HG03045 (cell line): ENCODE measurements at regions not wholly inside any gene's neighbourhood (a gene's known extent, or its start where the extent isn't known, plus 50 kb on each side); places are given as distances from the start of the nearest gene placed in this dataset.
"Not testable (repeated sequence)": the region's sequence is repeated elsewhere in the genome, so short reads cannot be mapped to it uniquely, and the experiment has no call there.

Experiments
- ATAC-seq: cut with Tn5 transposase; IDR thresholded peaks from one replicate; pipeline ENCODE4 v1.9.1; 2021; ENCODE audit warnings: mild to moderate bottlenecking, moderate library complexity; ENCODE audit not compliant: unreplicated experiment

DNA sequence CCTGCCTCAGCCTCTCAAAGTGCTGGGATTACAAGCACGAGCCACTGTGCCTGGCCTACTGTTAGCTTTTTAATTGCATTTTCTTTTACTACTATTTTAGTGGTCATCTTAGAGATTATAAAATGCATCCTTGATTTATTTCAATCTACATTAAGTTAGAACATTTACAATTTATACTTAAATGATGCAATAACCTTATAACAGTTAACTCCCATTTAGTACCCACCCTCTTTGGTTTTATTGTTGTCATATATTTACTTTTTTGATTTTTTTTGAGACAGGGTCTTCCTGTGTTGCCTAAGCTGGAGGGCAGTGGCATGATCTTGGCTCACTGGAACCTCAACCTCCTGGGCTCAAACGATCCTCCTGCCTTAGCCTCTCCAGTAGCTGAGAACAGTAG is 77.3 kb downstream of the PPCDC start:
- no peak for ATAC-seq

DNA sequence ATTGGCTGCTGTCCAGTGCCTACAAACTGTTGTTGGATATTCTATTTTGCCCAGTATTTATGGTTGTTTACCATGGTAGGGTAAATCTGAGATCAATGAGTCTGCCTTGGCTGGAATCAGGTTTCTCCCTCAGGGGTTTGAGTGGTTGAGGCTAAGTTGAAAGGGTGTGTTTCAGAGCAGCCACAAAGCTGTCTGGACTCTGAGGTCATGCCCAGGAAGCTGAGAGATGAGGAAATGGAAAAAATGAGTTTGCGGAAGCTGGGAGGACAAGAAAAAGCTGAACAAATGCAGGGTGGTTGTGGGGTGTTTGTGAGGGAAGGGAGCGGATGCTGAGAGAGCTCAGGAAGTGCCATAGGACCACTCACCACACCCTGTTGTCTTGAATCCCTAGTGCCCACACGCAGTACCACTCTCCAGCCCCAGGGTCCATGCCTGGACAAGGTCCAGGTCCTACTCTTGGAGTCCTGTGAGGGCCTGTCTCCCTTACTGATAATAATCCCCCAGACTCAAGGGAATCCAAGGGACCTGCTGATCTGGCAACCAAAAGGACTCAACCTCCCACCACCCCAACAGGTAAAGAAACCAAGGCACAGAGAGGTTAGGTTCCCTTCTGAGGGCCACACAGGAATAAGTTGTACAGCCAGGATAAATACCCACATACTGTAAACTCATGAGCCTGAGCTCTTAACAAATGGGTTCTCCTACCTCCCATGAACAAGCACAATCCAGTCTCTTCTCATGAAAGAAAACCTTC is 81.6 kb downstream of the PPCDC start:
- ATAC-seq = peak; percentile 48

DNA sequence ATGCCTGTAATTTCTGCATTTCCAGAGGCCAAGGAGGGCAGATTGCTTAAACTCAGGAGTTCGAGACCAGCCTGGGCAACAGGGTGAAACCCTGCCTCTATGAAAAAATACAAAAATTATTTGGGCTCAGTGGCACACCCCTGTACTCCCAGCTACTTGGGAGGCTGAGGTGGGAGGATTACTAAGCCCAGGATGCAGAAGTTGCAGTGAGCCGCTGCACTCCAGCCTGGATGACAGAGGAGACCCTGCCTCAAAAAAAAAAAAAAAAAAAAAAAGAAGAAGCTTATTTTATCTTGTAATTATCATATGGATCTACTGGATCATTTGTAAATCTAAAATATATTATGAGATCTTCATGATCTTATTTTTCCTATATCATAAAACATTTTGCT is 84.1 kb downstream of the PPCDC start:
- no peak for ATAC-seq

DNA sequence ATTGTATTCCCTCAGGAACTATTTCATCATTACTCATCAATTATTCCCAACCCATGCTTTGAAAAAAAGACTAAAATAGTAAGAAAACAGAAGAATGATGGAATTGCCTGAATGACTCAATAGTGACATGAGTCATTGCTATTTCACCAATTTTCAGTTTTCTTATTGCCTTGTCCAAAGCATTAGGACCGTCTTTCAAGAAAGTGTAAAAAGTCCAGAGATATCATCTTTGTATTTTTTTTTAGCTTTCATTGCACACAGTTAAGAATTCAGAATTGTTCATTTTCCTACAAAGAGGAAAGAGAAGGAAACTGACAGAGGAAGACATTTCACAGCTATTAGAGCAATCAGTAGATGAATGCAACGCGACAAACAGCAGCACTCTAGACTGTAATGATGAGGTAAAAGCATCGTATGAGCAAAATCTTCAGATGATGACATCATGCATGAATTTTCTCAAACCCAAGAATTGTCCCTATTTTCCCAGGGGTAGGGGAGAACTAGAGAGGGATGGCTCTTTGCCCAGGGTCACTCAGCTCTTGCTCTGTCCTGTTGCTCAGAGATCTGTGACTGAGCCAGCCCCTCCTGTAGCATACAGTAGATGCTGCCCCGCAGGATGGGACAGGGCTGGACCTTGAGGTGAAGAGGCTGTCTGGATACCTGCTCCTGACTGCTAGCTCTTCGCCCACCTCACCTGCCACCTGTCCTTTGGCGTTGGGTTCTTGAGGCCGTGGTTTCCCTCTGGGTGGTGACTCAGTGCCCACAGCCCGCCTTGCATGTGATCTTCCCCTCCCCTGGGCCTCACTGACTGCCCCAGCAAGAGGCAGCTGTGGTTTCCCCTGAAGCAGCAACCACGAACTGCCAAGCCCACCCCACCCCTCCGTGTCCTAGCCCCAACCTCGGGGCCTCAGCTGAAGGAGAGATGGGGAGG is 84.8 kb downstream of the PPCDC start:
- no peak for ATAC-seq

DNA sequence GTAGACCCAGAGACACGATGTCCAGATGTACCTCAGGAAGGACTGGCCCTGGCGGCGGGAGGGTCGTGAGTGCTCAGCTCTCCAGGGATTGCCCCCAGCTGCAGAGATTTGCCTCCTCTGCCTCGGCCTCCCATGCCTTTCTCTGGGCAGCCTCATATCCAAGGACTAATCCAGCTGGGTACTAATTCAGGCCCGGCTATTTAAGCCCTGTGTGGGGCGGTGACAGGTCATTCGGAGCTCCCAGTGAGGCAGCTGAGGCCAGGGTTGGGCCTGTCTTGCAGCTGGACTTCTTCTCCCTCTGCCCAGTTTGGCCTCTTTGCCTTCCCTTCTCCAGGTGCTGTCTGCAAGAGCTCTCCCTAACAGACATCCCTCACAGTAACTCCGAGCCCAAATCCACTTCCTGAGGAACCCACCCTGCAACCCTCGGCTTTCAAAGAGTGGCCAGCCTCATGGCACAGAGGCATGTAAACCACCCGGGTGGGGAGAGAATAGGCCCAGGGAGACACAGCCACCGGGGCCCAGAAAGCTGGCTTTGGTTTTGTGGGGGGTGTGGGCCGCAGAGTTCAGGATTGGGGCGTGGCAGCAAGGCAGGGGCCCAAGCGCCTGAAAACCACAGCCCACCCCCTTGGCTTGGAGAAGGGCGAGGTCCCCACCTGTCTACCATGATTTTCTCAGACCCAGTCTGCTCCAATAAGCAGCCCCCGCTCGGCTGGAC is 85.8 kb downstream of the PPCDC start:
- no peak for ATAC-seq

DNA sequence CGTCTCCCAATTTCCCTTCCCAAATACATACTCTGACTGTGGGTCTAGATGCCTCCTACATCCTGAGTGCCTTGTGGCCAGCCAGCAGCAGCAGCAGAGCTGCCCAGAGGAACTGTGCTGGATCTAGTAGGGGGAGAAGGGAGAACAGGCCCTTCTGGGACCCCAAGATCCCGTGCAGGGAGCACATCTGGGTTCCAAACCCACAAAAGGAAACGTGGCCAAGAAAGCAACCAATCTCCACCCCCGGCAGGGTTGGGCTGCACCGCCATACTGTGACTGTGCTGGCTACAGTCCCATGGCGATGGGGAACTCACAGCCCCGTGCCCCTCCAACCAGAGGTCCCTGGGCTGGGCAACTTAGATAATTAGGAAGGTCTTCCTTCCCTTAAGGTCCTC is 86.3 kb downstream of the PPCDC start:
- ATAC-seq = no peak

DNA sequence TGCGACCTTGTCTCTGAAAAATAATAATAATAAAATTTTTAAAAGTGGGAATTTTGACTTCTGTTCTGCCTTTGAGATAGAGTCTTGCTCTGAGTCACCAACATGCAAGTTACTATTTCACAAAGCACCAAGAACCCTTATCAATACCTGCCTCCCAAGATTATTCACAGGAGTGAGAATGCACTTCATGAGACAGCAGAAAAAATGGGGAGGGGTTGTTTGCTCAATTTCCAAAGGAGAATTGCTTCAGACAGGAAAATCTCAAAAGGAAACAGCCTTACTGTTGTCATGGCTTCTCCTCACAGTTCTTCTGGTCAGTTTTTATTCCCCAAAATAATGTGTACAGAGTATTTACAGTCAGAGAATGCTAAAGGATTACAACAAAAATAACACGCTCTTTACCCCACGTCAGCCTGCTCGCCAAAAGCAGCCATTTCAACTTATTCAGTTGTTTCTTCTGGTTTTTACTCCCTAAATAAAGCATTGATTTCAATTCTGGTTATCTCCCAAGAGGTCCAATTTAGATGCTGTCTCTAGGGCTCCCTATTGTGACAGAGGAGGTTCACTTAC is 89.0 kb downstream of the PPCDC start:
- ATAC-seq = no peak

DNA sequence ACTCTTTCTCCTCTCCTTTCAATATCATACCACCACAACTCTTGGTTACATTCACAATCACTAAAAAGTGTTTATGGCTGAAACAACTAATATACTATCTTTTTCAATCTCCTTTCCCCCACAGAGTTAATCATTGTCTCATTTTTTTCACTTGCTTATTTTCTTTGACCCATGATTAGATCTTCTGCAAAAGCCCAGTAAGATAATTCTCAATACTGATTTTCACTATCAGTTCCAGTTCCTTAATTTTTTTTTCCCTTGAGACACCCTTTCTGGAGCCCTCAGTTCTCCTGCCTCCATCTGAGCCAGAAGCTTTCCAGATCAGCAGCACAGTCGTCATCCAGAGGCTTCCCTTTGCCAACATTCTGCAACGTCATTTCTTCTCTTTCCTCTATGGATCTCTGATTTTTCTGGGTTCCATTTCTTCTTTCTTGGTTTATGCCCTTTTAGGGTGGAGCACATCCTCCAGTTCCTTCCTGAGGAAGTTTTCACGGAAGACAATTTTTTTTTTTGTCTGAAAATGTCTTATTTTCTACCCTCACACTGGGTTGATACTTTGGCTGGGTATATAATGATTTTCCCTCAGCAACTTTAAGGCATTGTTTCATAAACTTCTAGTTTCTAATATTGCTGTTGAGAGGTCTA is 88.7 kb upstream of the C15orf39 start:
- peak; percentile 56 for ATAC-seq

DNA sequence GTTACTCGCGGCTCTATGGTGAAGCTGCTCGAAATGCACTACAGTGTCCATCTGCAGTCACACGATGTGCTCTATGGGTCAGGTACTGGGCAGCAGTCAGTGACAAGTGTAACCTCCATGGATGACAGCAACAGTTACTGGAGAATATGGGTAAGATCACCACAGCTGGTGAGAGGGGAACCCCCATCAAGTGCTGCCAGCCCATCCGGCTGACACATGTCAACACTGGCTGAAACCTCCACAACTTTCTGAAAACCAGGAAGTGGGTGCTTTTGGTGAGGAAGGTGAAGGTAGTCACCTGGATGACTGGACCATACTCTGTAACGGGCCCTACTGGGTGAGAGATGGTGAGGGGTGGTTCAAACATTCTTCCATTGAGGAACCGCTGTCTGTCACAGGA is 87.4 kb upstream of the C15orf39 start:
- no peak for ATAC-seq

DNA sequence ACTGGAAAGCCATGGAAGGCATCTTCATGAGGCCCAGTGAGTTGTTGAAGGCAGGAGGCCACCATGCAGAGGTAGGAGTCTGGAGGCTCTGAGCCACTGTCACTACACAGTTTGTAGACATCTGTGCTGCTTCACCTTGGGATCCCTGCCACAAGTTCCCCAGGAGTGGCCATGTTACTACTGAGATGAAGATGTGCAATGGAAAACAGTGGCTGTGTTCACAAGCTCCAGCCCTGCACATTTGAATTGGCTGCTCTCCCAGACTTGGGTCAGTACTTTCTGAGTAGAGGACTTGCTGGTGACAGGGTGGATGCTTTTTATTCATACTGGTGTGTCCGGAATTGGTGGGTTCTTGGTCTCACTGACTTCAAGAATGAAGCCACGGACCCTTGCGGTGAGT is 86.9 kb upstream of the C15orf39 start:
- no peak for ATAC-seq

DNA sequence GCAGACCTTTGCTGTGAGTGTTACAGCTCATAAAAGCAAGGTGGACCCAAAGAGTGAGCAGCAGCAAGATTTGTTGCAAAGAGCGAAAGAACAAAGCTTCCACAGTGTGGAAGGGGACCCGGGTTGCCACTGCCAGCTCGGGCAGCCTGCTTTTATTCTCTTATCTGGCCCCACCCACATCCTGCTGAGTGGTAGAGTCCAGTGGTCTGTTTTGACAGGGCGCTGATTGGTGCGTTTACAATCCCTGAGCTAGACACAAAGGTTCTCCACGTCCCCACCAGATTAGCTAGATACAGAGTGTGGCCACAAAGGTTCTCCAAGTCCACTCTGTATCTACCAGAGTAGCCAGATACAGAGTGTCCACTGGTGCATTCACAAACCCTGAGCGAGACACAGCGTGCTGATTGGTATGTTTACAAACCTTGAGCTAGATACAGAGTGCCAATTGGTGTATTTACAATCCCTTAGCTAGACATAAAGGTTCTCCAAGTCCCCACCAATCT is 86.2 kb upstream of the C15orf39 start:
- not testable (repeated sequence) for ATAC-seq

DNA sequence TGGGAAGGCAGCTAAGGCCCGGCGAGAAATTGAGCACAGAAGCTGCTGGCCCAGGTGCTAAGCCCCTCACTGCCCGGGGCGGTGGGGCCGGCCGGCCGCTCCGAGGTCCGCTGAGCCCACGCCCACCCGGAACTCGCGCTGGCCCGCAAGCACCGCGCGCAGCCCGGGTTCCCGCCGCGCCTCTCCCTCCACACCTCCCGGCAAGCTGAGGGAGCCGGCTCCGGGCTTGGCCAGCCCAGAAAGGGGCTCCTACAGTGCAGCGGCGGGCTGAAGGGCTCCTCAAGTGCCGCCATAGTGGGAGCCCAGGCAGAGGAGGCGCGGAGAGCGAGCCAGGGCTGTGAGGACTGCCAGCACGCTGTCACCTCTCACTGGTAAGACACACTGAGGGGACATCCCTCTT is 85.5 kb upstream of the C15orf39 start:
- not testable (repeated sequence) for ATAC-seq

DNA sequence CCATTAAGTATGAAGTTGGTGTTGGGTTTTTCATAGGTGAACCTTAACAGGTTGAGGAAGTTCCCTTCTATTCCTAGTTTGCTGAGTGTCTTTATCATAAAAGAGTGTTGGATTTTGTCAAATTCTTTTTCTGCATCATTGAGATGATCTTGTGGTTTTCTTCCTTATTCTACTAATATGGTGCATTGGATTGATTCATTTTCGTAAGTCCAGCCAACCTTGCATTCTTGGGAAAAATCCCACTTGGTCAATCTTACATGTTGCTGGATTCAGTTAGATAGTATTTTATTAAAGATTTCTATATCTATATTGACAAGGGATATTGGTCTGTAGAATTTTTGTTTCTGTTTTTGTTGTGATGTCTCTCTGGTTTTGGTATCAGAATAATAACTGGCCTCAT is 83.7 kb upstream of the C15orf39 start:
- ATAC-seq = no peak

DNA sequence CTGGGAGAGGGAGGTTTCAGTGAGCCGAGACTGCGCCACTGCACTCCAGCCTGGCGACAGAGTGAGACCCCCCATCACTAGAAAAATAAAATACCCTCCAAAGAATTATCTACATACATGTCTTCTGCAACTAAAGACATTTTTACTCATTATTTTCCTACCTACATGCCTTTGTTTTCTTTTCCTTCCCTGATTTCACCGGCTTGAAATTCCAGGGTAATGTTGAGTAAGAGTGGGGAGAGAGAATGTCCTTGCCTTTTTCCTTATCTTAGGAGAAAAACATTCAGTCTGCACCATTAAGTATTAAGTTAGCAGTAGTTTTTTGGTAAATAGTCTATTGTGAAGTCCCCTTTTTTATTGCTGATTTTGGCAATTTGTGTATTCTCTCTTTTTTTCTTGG is 82.4 kb upstream of the C15orf39 start:
- not testable (repeated sequence) for ATAC-seq

DNA sequence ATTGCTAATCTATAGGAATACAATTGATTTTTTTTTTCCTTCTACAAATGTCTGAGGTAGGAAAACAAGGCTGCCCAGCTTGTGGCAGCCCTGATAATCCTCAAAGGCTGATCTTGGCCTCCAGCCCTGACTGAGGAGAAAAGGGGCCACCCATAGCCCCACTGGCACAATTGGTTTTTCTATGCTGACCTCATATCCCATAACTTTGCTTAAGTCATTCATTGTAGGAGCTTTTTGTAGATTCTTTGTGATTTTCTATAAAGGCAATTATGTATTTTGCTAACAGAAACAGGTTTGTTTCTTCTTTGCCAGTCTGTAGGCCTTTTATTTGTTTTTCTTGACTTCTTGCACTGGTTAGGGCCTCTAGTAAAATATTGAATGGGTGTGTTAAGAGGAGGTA is 80.2 kb upstream of the C15orf39 start:
- ATAC-seq = no peak

DNA sequence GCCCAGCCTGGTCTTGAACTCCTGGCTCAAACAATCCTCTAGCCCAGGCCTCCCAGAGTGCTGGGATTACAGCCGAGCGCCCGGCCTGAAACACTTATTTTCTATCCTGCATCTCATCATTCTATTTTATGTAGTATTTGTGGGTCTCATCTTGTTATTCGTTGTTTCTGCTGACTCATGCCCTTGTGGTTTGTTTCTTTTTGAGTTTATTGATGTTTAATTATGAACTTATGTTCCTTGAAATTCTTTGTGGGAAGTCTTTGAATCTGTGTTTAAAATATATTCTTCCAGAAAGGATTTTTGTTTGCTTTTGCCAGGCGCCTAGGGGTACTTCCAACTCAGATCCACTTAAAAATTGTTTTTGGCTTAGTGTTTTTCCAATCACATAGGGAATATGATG is 78.3 kb upstream of the C15orf39 start:
- ATAC-seq = no peak

DNA sequence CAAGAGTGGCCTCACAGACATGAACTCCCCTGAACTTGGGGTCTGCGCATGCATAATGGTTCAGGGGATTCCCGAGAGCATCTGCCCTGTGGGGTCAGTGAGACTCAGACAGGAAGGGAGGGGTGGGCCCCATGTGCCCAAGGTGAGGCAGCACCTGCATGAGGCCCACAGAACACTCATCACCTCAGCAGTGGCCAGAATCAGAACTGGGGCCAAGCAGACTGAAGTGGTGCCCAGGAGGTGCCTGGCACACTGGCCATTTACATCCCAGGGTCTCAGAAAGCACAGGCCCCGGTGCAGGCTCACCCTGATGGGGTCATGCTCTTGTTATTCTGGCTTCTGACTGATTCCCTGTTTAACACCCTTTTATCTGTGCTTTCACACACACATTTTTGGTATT is 77.4 kb upstream of the C15orf39 start:
- ATAC-seq = not testable (repeated sequence)

DNA sequence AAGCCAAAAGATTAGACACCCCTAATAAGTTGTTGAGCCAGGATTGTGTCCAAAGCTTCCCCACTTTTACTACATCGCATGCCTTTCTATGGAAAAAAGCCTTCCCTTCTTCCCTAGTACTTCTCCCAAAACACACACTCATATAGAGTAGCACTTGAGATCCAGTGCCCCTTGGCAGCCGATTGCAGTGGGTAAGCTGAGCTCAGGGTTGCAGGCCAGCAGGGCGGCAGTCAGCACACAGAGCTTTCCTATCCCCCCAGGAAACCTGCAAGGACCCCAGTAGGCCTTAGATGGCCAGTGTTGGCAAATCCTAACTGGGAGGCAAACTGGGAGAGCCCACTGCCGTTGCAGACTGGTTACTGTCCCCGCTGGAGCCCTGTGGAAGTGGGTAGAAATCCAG is 75.7 kb upstream of the C15orf39 start:
- ATAC-seq = no peak

DNA sequence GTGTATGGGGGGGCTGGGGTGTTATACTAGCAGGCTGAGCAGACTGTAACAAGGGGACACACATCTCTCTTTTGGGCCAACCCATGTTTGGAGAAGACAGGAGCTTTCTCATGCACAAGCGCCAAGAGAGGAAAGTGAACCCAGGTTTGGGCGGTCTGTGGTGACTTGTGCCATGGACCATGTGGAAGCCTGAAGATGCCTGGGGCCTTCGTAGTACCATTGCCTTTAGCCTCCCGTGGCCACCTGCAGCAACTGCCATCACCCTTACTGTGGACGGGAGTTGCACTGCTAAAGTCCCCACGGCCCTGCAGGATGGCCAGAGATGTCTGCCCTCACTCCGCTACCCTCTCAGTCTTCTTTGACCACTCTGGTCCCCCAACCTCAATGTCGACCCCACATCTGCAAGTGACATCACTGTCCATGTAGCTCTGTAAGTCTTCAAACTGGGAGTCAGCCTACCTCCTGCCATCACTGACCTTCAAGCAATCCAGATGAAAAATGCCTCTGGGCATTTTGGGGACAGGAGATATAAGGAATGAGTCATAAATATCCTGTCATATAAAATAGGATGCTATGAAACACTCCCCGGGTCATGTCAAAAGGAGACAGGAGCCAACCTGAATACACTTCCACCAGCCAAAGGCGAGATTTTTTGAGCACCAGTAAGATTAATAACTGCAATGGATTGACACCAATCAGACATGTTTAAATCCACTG is 74.7 kb upstream of the C15orf39 start:
- no peak for ATAC-seq

DNA sequence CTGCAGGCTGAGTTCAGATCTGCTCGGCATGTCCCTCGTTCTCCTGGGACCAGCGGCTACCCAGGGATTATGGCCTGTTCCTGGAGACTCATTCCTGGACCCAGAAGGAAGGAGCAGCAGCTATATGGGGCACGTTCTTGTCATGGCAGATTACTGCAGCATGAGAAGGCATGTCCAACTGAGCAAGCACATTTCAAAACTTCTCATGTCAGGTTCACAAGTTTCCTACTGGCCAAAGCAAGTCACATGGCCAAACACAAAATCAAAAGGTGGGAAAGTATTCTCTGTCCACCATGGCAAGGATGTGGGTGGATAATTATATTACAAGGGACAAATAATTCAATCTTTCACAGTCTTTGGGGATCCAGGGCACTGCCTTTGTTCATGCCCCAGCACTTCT is 71.9 kb upstream of the C15orf39 start:
- no peak for ATAC-seq
